ENCODE measurements at regions not wholly inside any gene's neighbourhood (a gene's known extent, or its start where the extent isn't known, plus 50 kb on each side); places are given as distances from the start of the nearest gene placed in this dataset.
"Not testable (repeated sequence)": the region's sequence is repeated elsewhere in the genome, so short reads cannot be mapped to it uniquely, and the experiment has no call there.

- no peak for DNase-seq
These were observed 376.0 kb downstream of the GBA3 start for GRCh38 chr4:23068756-23069155.

DNA sequence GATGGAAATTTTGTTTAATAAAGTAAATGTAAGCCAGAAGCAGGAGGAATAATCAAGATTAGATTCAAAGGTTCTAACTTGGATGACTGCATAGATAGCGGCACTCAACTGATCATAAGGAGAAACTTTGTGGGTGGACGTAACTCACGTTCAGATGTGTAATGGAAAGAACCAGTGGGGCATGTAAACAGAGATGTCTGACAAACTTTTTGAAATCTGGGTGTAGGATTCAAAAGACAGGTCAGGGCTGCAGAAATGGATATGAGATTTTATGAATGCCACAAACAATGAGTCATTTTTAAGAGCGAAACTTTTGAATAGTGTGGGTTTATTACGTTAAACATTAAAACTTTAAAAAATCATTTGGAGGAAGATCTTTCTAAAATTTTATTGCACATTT lies 375.6 kb downstream of the GBA3 start:
- no peak for DNase-seq

DNA sequence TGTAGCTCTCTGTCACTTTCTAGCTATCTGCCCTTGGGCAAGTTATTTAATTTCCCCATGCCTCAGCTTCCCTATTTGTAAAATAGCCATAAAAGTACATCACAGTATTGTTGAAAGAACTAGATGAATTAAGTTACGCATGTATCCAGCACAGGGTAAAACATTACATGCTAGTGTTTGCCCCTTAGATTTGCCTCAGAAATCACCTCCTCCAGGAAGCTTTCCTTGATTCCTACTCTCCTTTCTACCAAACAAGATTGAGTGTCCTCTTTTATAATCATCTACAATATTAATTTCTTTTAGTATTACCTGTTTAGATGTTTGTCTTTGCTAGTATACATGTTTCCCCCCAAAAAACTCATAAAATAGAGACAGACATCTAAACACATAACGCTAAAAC lies 369.5 kb downstream of the GBA3 start:
- DNase-seq, result no peak

GRCh38 chr4:23061431-23061830 lies 368.7 kb downstream of the GBA3 start:
- no peak for DNase-seq

DNA sequence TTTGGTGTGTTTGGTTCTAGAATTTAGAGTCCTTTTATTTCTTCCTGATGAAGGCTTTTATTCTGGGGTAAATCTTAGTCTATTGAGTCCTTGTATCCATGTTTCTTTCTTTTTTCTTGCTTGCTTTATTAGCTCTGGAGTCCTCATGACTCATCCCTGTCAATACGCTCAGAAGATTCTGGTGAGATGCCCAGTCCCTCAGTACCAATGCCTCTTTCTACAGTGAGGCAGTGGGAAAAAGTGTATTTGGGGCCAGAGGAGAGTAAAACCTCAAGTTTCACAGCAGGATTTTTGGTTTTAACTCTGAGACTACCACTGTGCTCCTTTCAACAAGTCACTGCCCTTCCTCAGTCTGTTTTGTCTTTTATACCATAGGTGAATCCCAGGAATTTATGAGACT lies 368.0 kb downstream of the GBA3 start:
- DNase-seq, result no peak

GRCh38 chr4:23058165-23058776 lies 365.5 kb downstream of the GBA3 start:
- DNase-seq, result no peak

DNA sequence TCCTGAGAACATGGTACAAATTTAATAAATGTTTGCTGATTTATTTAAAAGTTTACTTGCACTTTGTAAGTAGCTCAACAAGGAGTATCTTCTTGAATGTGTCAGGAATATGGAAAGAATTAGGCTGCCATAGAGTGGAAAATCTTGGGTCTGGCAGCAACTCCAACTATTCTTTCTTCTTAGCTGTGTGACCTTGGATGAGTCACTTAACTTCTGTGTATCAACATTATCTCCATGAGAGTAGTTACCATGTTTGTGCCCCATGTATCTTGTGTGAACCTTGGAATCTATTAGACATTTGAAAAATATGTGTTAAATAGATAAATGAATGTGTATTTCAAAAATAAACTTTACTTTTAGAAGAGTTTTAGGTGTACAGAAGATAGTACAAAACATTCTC lies 348.8 kb downstream of the GBA3 start:
- no peak for DNase-seq

GRCh38 chr4:23040539-23040938 lies 347.8 kb downstream of the GBA3 start:
- DNase-seq, result no peak

GRCh38 chr4:23039818-23040217 lies 347.1 kb downstream of the GBA3 start:
- DNase-seq, result no peak

- no peak for DNase-seq
These were observed 346.1 kb downstream of the GBA3 start for GRCh38 chr4:23038626-23039491.

DNA sequence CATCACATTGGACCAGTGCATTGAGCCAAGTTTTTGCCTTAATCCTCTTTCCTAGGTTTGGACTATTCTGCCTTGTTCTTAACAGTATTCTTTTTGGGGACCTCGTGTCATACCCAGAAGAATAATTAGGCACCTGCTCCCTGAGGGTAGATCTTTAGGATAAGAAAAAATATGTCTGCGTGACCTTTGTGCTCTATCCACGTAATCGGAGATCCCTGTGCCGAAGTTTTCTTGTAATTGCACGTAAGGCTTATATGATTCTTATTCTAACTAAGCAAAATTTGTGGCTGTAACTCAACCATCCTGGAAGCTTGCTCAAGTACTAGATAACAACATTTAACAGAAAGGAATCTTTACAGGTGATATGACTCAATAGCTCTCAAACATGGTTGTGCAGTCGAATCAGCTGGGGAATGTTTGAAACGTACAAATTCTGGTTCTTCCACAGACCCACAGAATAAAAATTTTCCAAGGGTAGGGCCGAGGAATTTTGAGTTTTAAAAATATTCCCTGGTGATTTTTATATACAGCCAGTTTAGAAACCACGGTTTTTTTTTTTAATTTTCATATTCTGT lies 344.3 kb downstream of the GBA3 start:
- DNase-seq, result no peak

GRCh38 chr4:23036503-23036902 lies 343.8 kb downstream of the GBA3 start:
- DNase-seq, result no peak

- no peak for DNase-seq
These were observed 342.9 kb downstream of the GBA3 start for GRCh38 chr4:23035521-23036056.

DNA sequence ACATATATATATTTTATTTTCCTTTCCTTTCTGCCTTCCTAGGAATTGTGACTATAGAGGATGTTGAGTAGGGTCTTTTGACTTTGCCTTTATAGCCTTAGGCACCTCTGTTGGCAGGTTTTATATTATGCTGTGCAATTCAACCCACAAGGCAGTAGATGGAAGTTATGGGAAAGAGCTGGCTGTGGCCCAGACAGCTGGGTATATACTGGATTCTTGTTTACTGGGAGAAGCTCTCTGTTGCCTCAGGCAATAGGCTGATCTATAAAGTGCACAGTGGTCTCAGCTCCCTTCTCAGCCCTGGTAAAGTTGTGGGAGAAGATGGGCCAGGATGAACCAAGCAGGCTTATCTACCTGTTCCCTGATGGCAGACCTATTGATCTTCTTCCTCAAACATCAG lies 342.0 kb downstream of the GBA3 start:
- DNase-seq, result no peak

DNA sequence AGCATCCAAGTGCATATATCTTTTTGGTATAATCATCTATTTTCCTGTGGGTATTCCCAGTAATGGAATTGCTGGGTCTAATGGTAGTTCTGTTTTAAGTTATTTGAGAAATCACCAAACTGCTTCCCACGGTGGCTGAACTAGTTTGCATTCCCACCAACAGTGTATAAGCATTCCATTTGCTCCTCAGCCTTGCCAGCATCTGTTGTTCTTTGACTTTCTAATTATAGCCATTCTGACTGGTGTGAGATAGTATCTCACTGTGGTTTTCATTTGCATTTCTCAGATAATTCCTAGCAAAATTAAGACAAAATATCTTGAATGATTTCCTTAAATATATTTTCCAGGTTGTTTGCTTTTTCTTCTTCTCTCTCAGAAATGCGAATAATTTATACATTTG lies 341.1 kb downstream of the GBA3 start:
- no peak for DNase-seq

DNA sequence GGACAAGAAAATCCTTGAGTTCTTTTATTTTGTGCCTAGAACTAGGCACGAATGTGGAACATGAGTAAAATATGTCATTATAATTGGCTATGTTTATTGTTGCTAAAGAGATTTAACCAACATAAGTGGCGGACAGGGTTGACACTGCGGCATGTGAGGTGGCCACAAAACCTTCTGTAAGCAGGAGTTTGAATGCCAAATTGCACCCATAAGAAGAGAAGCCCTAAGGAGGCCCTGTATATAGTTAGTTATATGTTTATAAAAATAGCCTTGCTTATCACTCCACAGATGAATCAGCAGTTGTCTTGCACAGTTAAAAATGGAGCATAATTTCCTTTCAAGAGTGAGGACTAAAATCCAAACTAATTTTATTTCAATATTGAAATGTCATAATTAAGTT lies 336.1 kb downstream of the GBA3 start:
- no peak for DNase-seq

- no peak for DNase-seq
These were observed 330.9 kb downstream of the GBA3 start for GRCh38 chr4:23023666-23024065.

DNA sequence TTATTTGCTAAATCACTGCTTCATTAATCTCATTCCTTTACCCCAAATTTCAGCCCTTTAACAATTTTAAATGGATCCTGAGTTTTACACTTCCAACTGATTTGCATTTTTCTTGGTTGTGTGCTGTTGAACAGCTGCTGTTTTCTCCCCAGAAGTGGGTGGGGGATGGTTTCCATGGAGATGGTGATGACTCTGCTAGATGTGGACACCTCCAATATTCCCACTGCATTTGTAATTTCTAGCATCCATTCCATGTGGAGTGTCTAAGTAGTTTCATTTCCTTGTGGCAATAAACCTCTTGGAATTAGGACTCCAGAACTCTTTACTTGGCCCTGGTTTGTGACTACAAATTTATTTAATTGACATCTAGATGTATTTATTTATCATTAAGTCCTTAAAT lies 330.4 kb downstream of the GBA3 start:
- DNase-seq, result no peak

GRCh38 chr4:23022032-23022431 lies 329.3 kb downstream of the GBA3 start:
- no peak for DNase-seq

DNA sequence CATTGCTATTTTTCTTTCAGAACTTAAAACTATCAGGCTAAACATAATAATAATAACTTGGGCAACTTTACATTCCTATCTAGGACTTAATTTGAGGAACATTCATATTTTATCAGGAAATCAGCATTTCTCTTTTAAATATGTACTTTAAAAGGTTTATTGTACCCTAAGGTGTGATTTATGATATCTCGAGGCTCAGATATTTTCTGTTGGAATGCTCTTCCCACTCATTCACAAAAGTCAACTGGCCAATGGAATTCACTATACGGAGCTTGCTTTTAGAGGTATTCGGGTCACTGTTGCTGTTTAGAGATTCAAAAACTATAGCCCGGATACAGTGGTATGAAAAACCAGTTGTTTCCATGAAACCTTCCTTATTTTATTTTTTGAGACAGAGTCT lies 328.3 kb downstream of the GBA3 start:
- DNase-seq, result no peak

GRCh38 chr4:23020399-23020798 lies 327.7 kb downstream of the GBA3 start:
- not testable (repeated sequence) for DNase-seq

DNA sequence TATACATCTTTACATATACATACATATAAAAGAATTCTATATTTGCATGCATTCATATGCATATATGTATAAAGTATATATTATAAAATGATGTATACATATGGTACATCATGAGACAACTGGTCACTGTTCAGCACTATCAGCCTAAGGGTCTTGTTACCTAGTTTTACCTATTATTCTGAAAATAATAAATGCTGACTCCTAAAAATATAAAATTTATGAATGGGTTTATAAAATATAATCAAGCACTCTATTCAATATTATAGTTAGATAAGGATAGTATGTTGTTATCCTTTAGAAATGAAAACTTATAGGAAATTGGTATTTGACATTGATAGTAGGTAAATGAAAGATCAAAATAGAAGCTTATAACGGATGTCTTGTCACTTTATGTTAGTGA lies 324.2 kb downstream of the GBA3 start:
- no peak for DNase-seq

- DNase-seq, result no peak
These were observed 323.1 kb downstream of the GBA3 start for GRCh38 chr4:23015821-23016220.

- no peak for DNase-seq
These were observed 316.4 kb downstream of the GBA3 start for GRCh38 chr4:23009093-23009492.
